NT2/D1 (cell line): ENCODE measurements at regions not wholly inside any gene's neighbourhood (a gene's known extent, or its start where the extent isn't known, plus 50 kb on each side); places are given as distances from the start of the nearest gene placed in this dataset.

Source experiments
- SUZ12 ChIP-seq: IDR thresholded peaks from 2 replicates; pipeline ENCODE4 v1.6.1; 2011; ENCODE audit not compliant: insufficient read length, insufficient read depth; ENCODE audit errors: extremely low read depth
- YY1 ChIP-seq: IDR thresholded peaks from 2 replicates; pipeline ENCODE4 v1.6.1; 2011; ENCODE audit not compliant: insufficient read length, insufficient read depth
- ZNF274 ChIP-seq: IDR thresholded peaks from 2 replicates; pipeline ENCODE4 v1.6.1; 2011; ENCODE audit warnings: mild to moderate bottlenecking, low read depth, low read length

DNA sequence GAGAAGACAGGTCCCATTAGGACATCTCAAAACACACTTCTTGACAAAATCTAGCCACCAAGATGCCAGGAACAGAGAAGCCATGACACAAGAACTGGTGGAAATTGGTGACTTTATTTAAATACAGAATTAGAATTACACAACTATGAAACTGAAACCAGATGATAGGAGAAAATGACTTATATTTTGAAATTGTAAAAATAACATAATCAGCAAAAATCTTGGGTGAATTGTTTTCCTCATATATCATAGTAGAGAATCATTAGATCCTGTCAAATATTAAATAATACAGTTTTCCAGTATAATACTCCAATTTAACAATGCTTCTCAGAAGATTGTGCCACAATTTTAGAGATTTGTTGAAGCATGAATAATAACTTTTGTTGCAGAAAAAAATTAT is 81.5 kb upstream of the MROH9 start:
- TF ChIP-seq YY1: no peak
- TF ChIP-seq ZNF274: no peak
- TF ChIP-seq SUZ12: no peak
